ENCODE measurements at regions not wholly inside any gene's neighbourhood (a gene's known extent, or its start where the extent isn't known, plus 50 kb on each side); places are given as distances from the start of the nearest gene placed in this dataset.

DNA sequence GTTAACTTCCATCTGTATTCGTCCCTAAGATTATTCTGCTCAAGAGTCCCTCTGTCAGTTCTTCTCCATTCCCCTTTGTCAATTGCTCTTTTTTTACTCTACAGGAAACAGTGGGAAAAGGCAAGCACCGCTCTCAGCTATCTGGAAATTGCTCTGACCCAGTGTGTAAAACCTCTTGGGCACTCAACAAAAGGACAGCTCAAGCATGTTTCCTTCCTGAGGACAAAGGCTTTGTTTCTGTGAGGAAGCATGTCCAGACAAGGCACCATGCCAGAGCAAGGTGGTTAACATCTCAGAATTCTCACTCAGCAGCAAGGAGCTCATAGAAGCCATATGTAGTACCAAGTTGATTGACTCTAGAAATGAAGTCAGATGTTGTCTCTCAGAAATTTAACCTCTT lies 735.6 kb downstream of the TSN start:
- TF ChIP-seq, protein P1, sequence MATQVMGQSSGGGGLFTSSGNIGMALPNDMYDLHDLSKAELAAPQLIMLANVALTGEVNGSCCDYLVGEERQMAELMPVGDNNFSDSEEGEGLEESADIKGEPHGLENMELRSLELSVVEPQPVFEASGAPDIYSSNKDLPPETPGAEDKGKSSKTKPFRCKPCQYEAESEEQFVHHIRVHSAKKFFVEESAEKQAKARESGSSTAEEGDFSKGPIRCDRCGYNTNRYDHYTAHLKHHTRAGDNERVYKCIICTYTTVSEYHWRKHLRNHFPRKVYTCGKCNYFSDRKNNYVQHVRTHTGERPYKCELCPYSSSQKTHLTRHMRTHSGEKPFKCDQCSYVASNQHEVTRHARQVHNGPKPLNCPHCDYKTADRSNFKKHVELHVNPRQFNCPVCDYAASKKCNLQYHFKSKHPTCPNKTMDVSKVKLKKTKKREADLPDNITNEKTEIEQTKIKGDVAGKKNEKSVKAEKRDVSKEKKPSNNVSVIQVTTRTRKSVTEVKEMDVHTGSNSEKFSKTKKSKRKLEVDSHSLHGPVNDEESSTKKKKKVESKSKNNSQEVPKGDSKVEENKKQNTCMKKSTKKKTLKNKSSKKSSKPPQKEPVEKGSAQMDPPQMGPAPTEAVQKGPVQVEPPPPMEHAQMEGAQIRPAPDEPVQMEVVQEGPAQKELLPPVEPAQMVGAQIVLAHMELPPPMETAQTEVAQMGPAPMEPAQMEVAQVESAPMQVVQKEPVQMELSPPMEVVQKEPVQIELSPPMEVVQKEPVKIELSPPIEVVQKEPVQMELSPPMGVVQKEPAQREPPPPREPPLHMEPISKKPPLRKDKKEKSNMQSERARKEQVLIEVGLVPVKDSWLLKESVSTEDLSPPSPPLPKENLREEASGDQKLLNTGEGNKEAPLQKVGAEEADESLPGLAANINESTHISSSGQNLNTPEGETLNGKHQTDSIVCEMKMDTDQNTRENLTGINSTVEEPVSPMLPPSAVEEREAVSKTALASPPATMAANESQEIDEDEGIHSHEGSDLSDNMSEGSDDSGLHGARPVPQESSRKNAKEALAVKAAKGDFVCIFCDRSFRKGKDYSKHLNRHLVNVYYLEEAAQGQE (IDR thresholded peaks at IDR 0.05; ENCODE audit: insufficient read depth in 1 of 2, low read depth in 2 of 2, low read length in 2 of 2): no peak
- no peak for TF ChIP-seq SIN3A (IDR thresholded peaks at IDR 0.05; ENCODE audit: borderline replicate concordance, insufficient read depth, low read length)
- TF ChIP-seq TAF1 (IDR thresholded peaks at IDR 0.05; ENCODE audit: borderline replicate concordance, insufficient read depth, low read length): no peak
- TF ChIP-seq FOXP2 (optimal IDR thresholded peaks at IDR 0.05; ENCODE audit: borderline replicate concordance, extremely low read depth, extremely low read length, insufficient read depth): no peak
- no peak for TF ChIP-seq POLR2AphosphoS5 (IDR thresholded peaks at IDR 0.05; ENCODE audit: low read depth, low read length)

DNA sequence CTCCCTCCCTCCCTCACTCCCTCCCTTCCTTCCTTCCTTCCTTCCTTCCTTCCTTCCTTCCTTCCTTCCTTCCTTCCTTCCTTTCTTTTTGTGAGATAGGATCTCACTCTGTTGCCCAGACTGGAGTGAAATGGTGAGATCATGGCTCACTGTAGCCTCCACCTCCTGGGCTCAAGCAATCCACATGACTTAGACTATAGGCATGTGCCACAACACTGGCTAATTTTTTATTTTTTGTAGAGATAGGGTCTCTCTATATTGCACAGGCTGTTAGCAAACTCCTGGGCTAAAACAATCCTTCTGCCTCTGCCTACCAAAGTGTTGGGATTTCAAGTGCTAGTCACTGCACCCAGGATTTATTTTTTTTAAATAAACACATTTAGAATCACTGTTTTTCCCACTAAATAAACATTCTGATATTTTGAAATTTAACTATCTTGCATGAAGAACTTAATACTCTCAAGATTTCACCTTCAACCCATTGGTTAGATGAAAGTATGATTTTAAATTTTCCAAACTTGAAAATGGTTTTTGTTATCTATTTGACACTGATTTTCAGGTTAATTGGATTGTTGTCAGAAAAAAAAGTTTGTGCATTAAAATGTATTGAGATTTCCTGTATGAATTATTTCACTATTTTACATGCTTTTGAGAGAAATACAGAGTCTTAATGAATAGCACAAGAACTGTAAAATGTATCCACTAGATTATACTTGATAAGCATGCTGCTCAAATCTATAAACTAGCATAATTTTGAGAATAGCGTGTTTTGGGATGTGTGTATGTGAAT lies 745.1 kb downstream of the TSN start:
- TF ChIP-seq POLR2AphosphoS5 (IDR thresholded peaks at IDR 0.05; ENCODE audit: low read depth, low read length): no peak
- no peak for TF ChIP-seq FOXP2 (optimal IDR thresholded peaks at IDR 0.05; ENCODE audit: borderline replicate concordance, extremely low read depth, extremely low read length, insufficient read depth)
- no peak for TF ChIP-seq SIN3A (IDR thresholded peaks at IDR 0.05; ENCODE audit: borderline replicate concordance, insufficient read depth, low read length)
- TF ChIP-seq, protein P1 (IDR thresholded peaks at IDR 0.05; ENCODE audit: insufficient read depth in 1 of 2, low read depth in 2 of 2, low read length in 2 of 2): no peak
- TF ChIP-seq TAF1 (IDR thresholded peaks at IDR 0.05; ENCODE audit: borderline replicate concordance, insufficient read depth, low read length): no peak

DNA sequence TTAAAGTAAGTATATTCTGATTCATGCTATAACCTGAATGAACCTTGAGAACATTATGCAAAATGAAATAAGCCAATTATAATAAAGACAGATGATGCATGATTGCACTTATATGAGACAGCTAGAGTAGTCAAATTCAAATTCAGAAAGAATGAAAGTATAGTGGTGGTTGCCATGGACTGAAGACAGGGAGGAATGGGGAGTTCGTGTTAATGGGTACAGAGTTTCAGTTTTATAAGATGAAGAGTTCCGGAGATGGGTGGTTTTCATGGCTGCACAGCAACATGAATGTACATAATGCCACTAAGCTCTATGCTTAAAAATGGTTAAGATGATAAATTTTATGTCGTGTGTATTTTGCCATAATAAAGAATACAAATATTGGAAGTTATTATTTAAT lies 751.2 kb downstream of the TSN start:
- TF ChIP-seq FOXP2 (optimal IDR thresholded peaks at IDR 0.05; ENCODE audit: borderline replicate concordance, extremely low read depth, extremely low read length, insufficient read depth) (no peak), SIN3A (IDR thresholded peaks at IDR 0.05; ENCODE audit: borderline replicate concordance, insufficient read depth, low read length) (no peak), POLR2AphosphoS5 (IDR thresholded peaks at IDR 0.05; ENCODE audit: low read depth, low read length) (no peak), TAF1 (IDR thresholded peaks at IDR 0.05; ENCODE audit: borderline replicate concordance, insufficient read depth, low read length) (no peak)
- TF ChIP-seq, protein P1 (IDR thresholded peaks at IDR 0.05; ENCODE audit: insufficient read depth in 1 of 2, low read depth in 2 of 2, low read length in 2 of 2): no peak

DNA sequence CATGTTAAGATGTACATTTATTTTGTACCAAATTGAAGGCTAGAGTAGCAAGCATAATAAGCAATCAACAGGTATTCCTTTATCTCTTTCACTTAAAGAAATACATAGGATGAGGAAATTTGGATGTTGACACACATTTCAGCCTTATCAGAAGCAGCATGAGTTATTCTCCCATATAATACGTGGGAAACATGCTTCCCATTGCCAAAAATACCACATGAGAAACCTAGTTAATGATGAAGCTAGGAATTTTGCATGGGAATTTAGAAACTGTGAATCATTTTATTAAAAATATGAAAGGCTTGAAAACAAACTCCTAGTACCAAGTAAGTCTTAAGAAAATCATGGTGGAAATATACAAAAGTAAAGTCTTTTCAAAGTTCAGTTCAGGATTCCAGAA lies 751.8 kb downstream of the TSN start:
- TF ChIP-seq, protein P1 (IDR thresholded peaks at IDR 0.05; ENCODE audit: insufficient read depth in 1 of 2, low read depth in 2 of 2, low read length in 2 of 2): no peak
- TF ChIP-seq FOXP2 (optimal IDR thresholded peaks at IDR 0.05; ENCODE audit: borderline replicate concordance, extremely low read depth, extremely low read length, insufficient read depth) (no peak), SIN3A (IDR thresholded peaks at IDR 0.05; ENCODE audit: borderline replicate concordance, insufficient read depth, low read length) (no peak), POLR2AphosphoS5 (IDR thresholded peaks at IDR 0.05; ENCODE audit: low read depth, low read length) (no peak), TAF1 (IDR thresholded peaks at IDR 0.05; ENCODE audit: borderline replicate concordance, insufficient read depth, low read length) (no peak)

Measured in PFSK-1 (cell line).